ENCODE measurements at regions not wholly inside any gene's neighbourhood (a gene's known extent, or its start where the extent isn't known, plus 50 kb on each side); places are given as distances from the start of the nearest gene placed in this dataset.

- Histone ChIP-seq H3K4me1 (ENCODE audit: control insufficient read depth, extremely low read depth, insufficient read depth, low read length) (peaks cover 23% of the 10 kb centered on the region), H3K27ac (ENCODE audit: insufficient read depth, low read depth, low read length) (no peak overlapping the region), H3K9me3 (replicated peaks; ENCODE audit: control insufficient read depth, insufficient read depth, low read length) (no peaks in the 10 kb centered on the region), H4K20me1 (replicated peaks; ENCODE audit: control insufficient read depth, extremely low read depth, insufficient read depth, low read length) (no peaks in the 10 kb centered on the region), H3K4me2 (ENCODE audit: insufficient read depth, low read length) (peak overlapping the region; percentile 50), H3K9me1 (replicated peaks; ENCODE audit: control insufficient read depth, extremely low read depth, insufficient read depth, low read length) (no peaks in the 10 kb centered on the region), H3K27me3 (ENCODE audit: control insufficient read depth in 2 of 2, insufficient read depth in 2 of 2, low read length in 2 of 2) (no peaks in the 10 kb centered on the region), H2AFZ (ENCODE audit: low read depth, low read length) (no peak overlapping the region), H3K79me2 (ENCODE audit: control insufficient read depth, insufficient read depth, low read length) (no peaks in the 10 kb centered on the region), H3K4me3 (replicated peaks in 1 of 3; ENCODE audit: insufficient read depth in 1 of 3, low read depth in 1 of 3, low read length in 3 of 3) (no peak overlapping the region), H3K9ac (replicated peaks; ENCODE audit: extremely low read depth, insufficient read depth, low read length) (no peak overlapping the region), H3K36me3 (ENCODE audit: control insufficient read depth in 2 of 2, extremely low read depth in 1 of 2, insufficient read depth in 2 of 2, low read length in 2 of 2) (no peaks in the 10 kb centered on the region)
- no TSS peak for BruUV-seq (replicated peaks)
- DNase-seq (ENCODE audit: low read depth, low spot score) (no peak), FAIRE-seq (no peak)
- intact Hi-C loops (cut with micrococcal nuclease) (no loop called here), dilution Hi-C loops (cut with MboI; ENCODE audit: extremely low pct_ligation_motif_present, low sequenced_read_pairs) (no loop called here)
- TF ChIP-seq POLR2A (IDR thresholded peaks at IDR 0.05; ENCODE audit: low read depth, low read length), result no peak
- no peak for TF ChIP-seq MAX (IDR thresholded peaks at IDR 0.05; ENCODE audit: insufficient read depth, insufficient read length)
- TF ChIP-seq GATA2 (IDR thresholded peaks at IDR 0.05; ENCODE audit: insufficient read depth, insufficient read length, low read depth, low read length), result no peak
- TF ChIP-seq POLR2AphosphoS5 (IDR thresholded peaks at IDR 0.05; ENCODE audit: insufficient read depth, low read depth, low read length), result no peak
- TF ChIP-seq JUN (IDR thresholded peaks at IDR 0.05; ENCODE audit: borderline replicate concordance, insufficient read depth, insufficient read length, low read depth), result no peak
- TF ChIP-seq CTCF (IDR thresholded peaks at IDR 0.05; ENCODE audit: extremely low read depth in 1 of 2, insufficient read depth in 1 of 2, low read depth in 1 of 2, low read length in 2 of 2), result no peak
- TF ChIP-seq EZH2 (IDR thresholded peaks at IDR 0.05; ENCODE audit: borderline replicate concordance, low read depth, low read length, severe bottlenecking), result no peak
- no peak for TF ChIP-seq FOS (IDR thresholded peaks at IDR 0.05; ENCODE audit: borderline replicate concordance, insufficient read depth, low read length)
- no peak for TF ChIP-seq MYC (IDR thresholded peaks at IDR 0.05; ENCODE audit: low read depth, low read length)
- CTCF ChIA-PET, result no interaction called here
- POLR2A ChIA-PET, result no interaction called here
Measured at GRCh38 chr14:85279407-85279806, 250.5 kb upstream of the FLRT2 start.
